Naive thymus-derived CD8-positive, alpha-beta T cell (primary cell): ENCODE measurements at regions not wholly inside any gene's neighbourhood (a gene's known extent, or its start where the extent isn't known, plus 50 kb on each side); places are given as distances from the start of the nearest gene placed in this dataset.
A peak's percentile ranks its signal among the peaks of the same experiment; 100 is the strongest.

ENCODE experiments used
- ATAC-seq, 2 donors: fragments of 150-1000 bp; cut with Tn5 transposase in 1 of 2; sonication (Bioruptor Pico), chemical (Tn5 transposase) in 1 of 2; 1 replicate in 1 of 2; 2 replicates in 1 of 2; pipeline ENCODE4 v1.10.0; 2021; ENCODE audit warnings: mild to moderate bottlenecking in 2 of 2, moderate library complexity in 2 of 2
- POLR2A ChIA-PET: fragments of 350-600 bp; sonication (Branson Sonifier 250); formaldehyde crosslinking; loops from one replicate; lab custom pipeline; 2021; ENCODE audit warnings: antibody characterized with exemption; lab: Charles Lee
- DNase-seq, 10 donors: peaks; one replicate each; pipeline versions ENCODE4 v3.0.0 to v3.0.0-alpha.2; 2020 to 2022
- H3K27ac Mint-ChIP-seq, 10 donors: one replicate each; pipeline ENCODE4 v1.8.0; 2020 to 2022; ENCODE audit warnings: mild to moderate bottlenecking in 10 of 10, mixed read lengths in 10 of 10, moderate library complexity in 4 of 10, inconsistent platforms in 1 of 10
- H3K27me3 Mint-ChIP-seq, 5 donors: one replicate each; pipeline ENCODE4 v1.8.0; 2021 to 2022; ENCODE audit warnings: mixed read lengths in 5 of 5
- H3K36me3 Mint-ChIP-seq, 3 donors: one replicate each; pipeline ENCODE4 v1.8.0; 2020 to 2022; ENCODE audit warnings: mixed read lengths in 3 of 3, mild to moderate bottlenecking in 2 of 3, inconsistent platforms in 1 of 3
- H3K4me1 Mint-ChIP-seq, 4 donors: one replicate each; pipeline ENCODE4 v1.8.0; 2021 to 2022; ENCODE audit warnings: mixed read lengths in 4 of 4
- H3K4me3 Mint-ChIP-seq, 10 donors: one replicate each; pipeline ENCODE4 v1.8.0; 2020 to 2022; ENCODE audit warnings: mild to moderate bottlenecking in 10 of 10, mixed read lengths in 10 of 10, moderate library complexity in 6 of 10, inconsistent platforms in 1 of 10
- H3K9me3 Mint-ChIP-seq, 9 donors: one replicate each; pipeline ENCODE4 v1.8.0; 2020 to 2022; ENCODE audit warnings: mixed read lengths in 9 of 9, mild to moderate bottlenecking in 3 of 9, inconsistent platforms in 1 of 9, moderate library complexity in 1 of 9

DNA sequence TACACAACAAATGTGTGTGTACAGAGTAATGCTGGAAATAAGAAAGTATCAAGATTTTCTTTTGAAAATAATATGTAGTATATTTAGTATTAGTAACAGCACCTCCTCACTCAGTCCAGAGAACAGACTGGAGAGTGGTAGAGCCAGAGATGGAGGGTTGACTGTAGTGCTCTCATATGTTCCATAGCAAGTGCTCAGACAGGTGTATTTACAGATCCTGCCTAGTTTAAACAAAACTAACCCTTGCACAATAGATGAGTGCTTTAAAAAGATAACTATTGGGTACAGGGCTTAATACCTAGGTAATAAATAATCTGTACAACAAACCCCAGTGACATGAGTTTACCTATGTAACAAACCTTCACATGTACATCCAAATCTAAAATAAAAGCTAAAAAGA, 381.0 kb upstream of the EMCN start:
- DNase-seq (no peak), ATAC-seq (no peak)
- Mint-ChIP-seq H3K4me3 (no peak overlapping the region), H3K27me3 (peaks cover 4 to 28% (median 7%) of the 10 kb centered on the region in 5 donors), H3K4me1 (peaks cover 0 to 17% (median 15%) of the 10 kb centered on the region in 4 donors), H3K36me3 (peaks cover 0 to 2% (median 0%) of the 10 kb centered on the region in 3 donors), H3K9me3 (no peaks in the 10 kb centered on the region), H3K27ac (no peak overlapping the region)
- POLR2A ChIA-PET, result no interaction called here

- peak overlapping the region in 9 of 10 donors; percentile 56 to 89 (median 87) for H3K27ac Mint-ChIP-seq
- peak overlapping the region; percentile 74 to 88 (median 85) for H3K4me3 Mint-ChIP-seq
- peaks cover 0 to 5% (median 0%) of the 10 kb centered on the region in 5 donors for H3K27me3 Mint-ChIP-seq
- DNase-seq (peak in 3 of 10 donors; percentile 25 to 30 (median 26)), ATAC-seq (peak; percentile 63 to 64)
- POLR2A ChIA-PET, result no interaction called here
- peaks cover 0 to 17% (median 15%) of the 10 kb centered on the region in 4 donors for H3K4me1 Mint-ChIP-seq
- H3K36me3 Mint-ChIP-seq, result peaks cover 0 to 2% (median 0%) of the 10 kb centered on the region in 3 donors
- H3K9me3 Mint-ChIP-seq, result peaks cover 0 to 5% (median under 1%) of the 10 kb centered on the region in 9 donors
These were observed 377.9 kb upstream of the EMCN start for GRCh38 chr4:100895556-100896197.

GRCh38 chr4:100894339-100894870, 376.6 kb upstream of the EMCN start:
- peak overlapping the region in 4 of 10 donors; percentile 2 to 89 (median 64) for H3K27ac Mint-ChIP-seq

DNA sequence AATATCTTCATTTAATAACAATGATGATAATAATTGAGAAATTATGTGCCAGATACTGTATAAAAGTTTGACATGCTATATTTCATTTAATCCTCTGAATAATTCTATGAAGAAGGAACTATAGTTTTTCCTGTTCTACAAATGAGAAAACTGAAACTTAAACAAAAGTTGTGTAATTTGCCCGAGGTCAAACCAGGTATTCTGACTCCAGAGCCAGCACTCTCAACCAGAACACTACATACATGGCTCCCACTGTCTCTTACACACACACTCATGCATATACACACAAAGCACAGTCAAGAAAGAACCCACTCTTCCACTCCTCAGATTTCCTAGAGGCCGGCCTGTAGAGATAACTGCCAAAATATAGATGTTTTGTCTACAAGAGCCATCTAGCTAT, 374.0 kb upstream of the EMCN start:
- Mint-ChIP-seq H3K4me1 (peaks cover 0 to 17% (median 15%) of the 10 kb centered on the region in 4 donors), H3K4me3 (no peak overlapping the region), H3K27me3 (peaks cover 0 to 4% (median 0%) of the 10 kb centered on the region in 5 donors), H3K36me3 (peaks cover 0 to 14% (median 7%) of the 10 kb centered on the region in 3 donors), H3K9me3 (peaks cover 0 to 22% (median 8%) of the 10 kb centered on the region in 9 donors), H3K27ac (no peak overlapping the region)
- POLR2A ChIA-PET, result no interaction called here
- ATAC-seq (no peak), DNase-seq (no peak)

More at GRCh38 chr4:100894339-100894870, 376.6 kb upstream of the EMCN start:
- H3K4me3 Mint-ChIP-seq, result peak overlapping the region in 6 of 10 donors; percentile 74 to 88 (median 86)
- peaks cover 0 to 13% (median 6%) of the 10 kb centered on the region in 9 donors for H3K9me3 Mint-ChIP-seq
- peaks cover 0 to 7% (median 0%) of the 10 kb centered on the region in 5 donors for H3K27me3 Mint-ChIP-seq
- no peak for DNase-seq
- POLR2A ChIA-PET, result no interaction called here
- ATAC-seq, result no peak
- peaks cover 0 to 17% (median 15%) of the 10 kb centered on the region in 4 donors for H3K4me1 Mint-ChIP-seq
- H3K36me3 Mint-ChIP-seq, result peaks cover 0 to 6% (median 4%) of the 10 kb centered on the region in 3 donors

GRCh38 chr4:100889898-100890297, 372.1 kb upstream of the EMCN start:
- H3K9me3 Mint-ChIP-seq, result peaks cover 2 to 40% (median 20%) of the 10 kb centered on the region in 9 donors
- POLR2A ChIA-PET, result no interaction called here

DNA sequence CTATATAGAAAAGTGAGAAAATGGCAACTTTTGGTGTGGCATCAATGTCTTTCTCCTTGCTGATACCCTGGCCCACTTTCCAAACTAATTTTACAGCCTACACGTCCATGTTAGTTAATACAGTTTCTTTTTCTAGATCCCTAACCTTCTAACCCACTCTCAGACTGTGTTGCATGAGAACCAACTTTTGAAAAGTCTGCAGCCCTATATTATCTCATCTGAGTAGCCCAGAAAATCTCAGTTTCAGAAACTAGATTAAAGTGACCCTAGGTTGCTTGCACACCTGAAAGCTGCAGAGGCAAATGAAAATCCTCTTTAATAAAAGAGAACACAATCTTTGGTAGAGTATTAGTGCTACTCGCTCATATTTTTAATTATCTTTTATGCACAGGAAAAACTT, 371.6 kb upstream of the EMCN start:
- POLR2A ChIA-PET, result no interaction called here
- Mint-ChIP-seq H3K9me3 (peaks cover 2 to 40% (median 20%) of the 10 kb centered on the region in 9 donors), H3K27me3 (peaks cover 0 to 7% (median 0%) of the 10 kb centered on the region in 5 donors), H3K4me1 (no peaks in the 10 kb centered on the region), H3K27ac (no peak overlapping the region), H3K4me3 (no peak overlapping the region), H3K36me3 (peaks cover 0 to 24% (median 7%) of the 10 kb centered on the region in 3 donors)
- ATAC-seq, result no peak
- no peak for DNase-seq

More at GRCh38 chr4:100889898-100890297, 372.1 kb upstream of the EMCN start:
- ATAC-seq, result no peak
- H3K4me3 Mint-ChIP-seq, result no peak overlapping the region
- H3K27ac Mint-ChIP-seq, result no peak overlapping the region
- peaks cover 0 to 3% (median 2%) of the 10 kb centered on the region in 4 donors for H3K4me1 Mint-ChIP-seq
- H3K27me3 Mint-ChIP-seq, result peaks cover 0 to 4% (median 0%) of the 10 kb centered on the region in 5 donors
- no peak for DNase-seq
- peaks cover 0 to 24% (median 7%) of the 10 kb centered on the region in 3 donors for H3K36me3 Mint-ChIP-seq

- Mint-ChIP-seq H3K27me3 (peaks cover 0 to 2% (median 0%) of the 10 kb centered on the region in 5 donors), H3K9me3 (peaks cover 2 to 27% (median 12%) of the 10 kb centered on the region in 9 donors), H3K27ac (no peak overlapping the region), H3K4me3 (no peak overlapping the region), H3K4me1 (no peaks in the 10 kb centered on the region), H3K36me3 (peaks cover 0 to 18% (median 2%) of the 10 kb centered on the region in 3 donors)
- POLR2A ChIA-PET, result no interaction called here
- no peak for DNase-seq
- no peak for ATAC-seq
These were observed 364.8 kb upstream of the EMCN start for GRCh38 chr4:100882661-100883060.

GRCh38 chr4:100881283-100881682, 363.5 kb upstream of the EMCN start:
- Mint-ChIP-seq H3K27me3 (peaks cover 0 to 2% (median 0%) of the 10 kb centered on the region in 5 donors), H3K27ac (no peak overlapping the region), H3K4me3 (no peak overlapping the region), H3K4me1 (no peaks in the 10 kb centered on the region), H3K36me3 (peaks cover 0 to 8% (median 0%) of the 10 kb centered on the region in 3 donors), H3K9me3 (peaks cover 0 to 13% (median 10%) of the 10 kb centered on the region in 9 donors)
- DNase-seq (no peak), ATAC-seq (no peak)
- POLR2A ChIA-PET, result no interaction called here

GRCh38 chr4:100880011-100880410, 362.2 kb upstream of the EMCN start:
- POLR2A ChIA-PET, result no interaction called here
- DNase-seq, result no peak
- peaks cover 0 to 3% (median 0%) of the 10 kb centered on the region in 9 donors for H3K9me3 Mint-ChIP-seq

GRCh38 chr4:100879471-100879870, 361.6 kb upstream of the EMCN start:
- no peaks in the 10 kb centered on the region for H3K36me3 Mint-ChIP-seq
- DNase-seq (no peak), ATAC-seq (no peak)
- H3K4me1 Mint-ChIP-seq, result no peaks in the 10 kb centered on the region
- no peaks in the 10 kb centered on the region for H3K27me3 Mint-ChIP-seq
- no peak overlapping the region for H3K27ac Mint-ChIP-seq
- POLR2A ChIA-PET, result no interaction called here
- no peak overlapping the region for H3K4me3 Mint-ChIP-seq
- H3K9me3 Mint-ChIP-seq, result peaks cover 0 to 3% (median 0%) of the 10 kb centered on the region in 9 donors

More at GRCh38 chr4:100880011-100880410, 362.2 kb upstream of the EMCN start:
- no peaks in the 10 kb centered on the region for H3K36me3 Mint-ChIP-seq
- H3K27ac Mint-ChIP-seq, result no peak overlapping the region
- H3K27me3 Mint-ChIP-seq, result peaks cover 0 to 2% (median 0%) of the 10 kb centered on the region in 5 donors
- no peak overlapping the region for H3K4me3 Mint-ChIP-seq
- no peak for ATAC-seq
- H3K4me1 Mint-ChIP-seq, result no peaks in the 10 kb centered on the region

DNA sequence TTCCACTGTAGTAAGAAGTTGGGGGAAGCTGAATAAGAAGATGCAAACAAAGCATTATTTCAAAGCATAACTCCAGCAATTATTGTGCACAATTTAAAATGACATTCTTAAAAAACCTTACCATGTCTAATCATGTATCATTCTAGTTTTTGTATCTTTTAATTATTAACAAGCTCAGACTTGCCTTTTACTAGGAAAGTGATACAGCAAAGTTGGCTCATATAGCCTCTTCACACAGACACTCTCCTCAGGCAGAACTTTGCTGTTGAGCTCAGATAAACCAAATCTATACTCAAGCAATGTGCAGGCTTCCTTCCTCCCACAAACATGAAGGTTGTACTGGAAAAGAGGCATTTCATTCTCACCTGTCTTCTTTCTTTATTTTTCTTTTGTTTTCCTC, 358.7 kb upstream of the EMCN start:
- Mint-ChIP-seq H3K4me1 (no peaks in the 10 kb centered on the region), H3K9me3 (peaks cover 0 to 2% (median 0%) of the 10 kb centered on the region in 9 donors), H3K27ac (no peak overlapping the region), H3K36me3 (no peaks in the 10 kb centered on the region), H3K4me3 (no peak overlapping the region), H3K27me3 (peaks cover 0 to 4% (median 0%) of the 10 kb centered on the region in 5 donors)
- POLR2A ChIA-PET, result no interaction called here
- DNase-seq (no peak), ATAC-seq (no peak)

DNA sequence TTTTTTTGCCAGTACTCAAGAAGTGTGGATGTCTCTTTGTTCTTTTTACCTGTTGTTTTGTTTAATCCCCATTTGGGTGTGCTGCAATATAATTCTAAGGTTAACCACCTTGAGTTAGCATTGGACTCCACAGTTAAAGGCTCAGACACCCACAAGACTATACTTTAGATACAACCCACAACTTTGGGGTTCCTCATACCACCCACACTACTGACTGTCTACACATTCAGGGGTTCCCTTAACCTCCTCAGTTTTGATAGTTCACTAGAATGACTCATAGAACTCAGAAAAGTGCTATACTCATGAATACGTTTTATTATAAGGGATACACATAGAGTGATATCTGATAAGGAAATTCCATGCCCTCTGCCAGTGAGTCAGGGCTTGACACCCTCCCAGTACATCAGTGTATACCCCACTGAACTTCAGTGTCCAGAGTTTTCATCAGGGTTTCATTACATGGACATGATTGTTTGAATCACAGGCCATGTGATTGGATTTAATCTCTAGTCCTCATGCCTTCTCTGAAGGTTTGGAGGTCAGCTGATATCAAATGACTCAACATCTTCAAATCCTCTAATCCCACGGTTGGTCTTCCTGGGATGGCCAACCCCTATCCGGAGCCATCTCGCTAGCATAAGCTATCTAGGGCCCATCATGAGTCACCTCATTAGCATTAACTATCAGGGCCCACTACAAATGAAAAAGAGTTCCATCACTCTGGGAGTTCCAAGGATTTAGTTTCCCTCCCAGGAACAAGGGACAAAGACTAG, 357.7 kb upstream of the EMCN start:
- ATAC-seq (no peak), DNase-seq (no peak)
- POLR2A ChIA-PET, result no interaction called here
- peaks cover 0 to 10% (median 5%) of the 10 kb centered on the region in 5 donors for H3K27me3 Mint-ChIP-seq
- no peak overlapping the region for H3K27ac Mint-ChIP-seq
- no peaks in the 10 kb centered on the region for H3K36me3 Mint-ChIP-seq
- peaks cover 0 to 1% (median 0%) of the 10 kb centered on the region in 4 donors for H3K4me1 Mint-ChIP-seq
- H3K4me3 Mint-ChIP-seq, result no peak overlapping the region
- H3K9me3 Mint-ChIP-seq, result peaks cover 0 to 2% (median 0%) of the 10 kb centered on the region in 9 donors
